Heart right ventricle (tissue), 16 donors: ENCODE measurements at regions not wholly inside any gene's neighbourhood (a gene's known extent, or its start where the extent isn't known, plus 50 kb on each side); places are given as distances from the start of the nearest gene placed in this dataset.

Experiments
- ATAC-seq, 8 donors: fragments of 200-7000 bp; cut with Tn5 transposase; one replicate each; pipeline ENCODE4 v1.9.1; 2020; ENCODE audit warnings: mild to moderate bottlenecking in 8 of 8, moderate library complexity in 8 of 8, moderate number of reproducible peaks in 1 of 8
- DNase-seq, 2 donors: peaks; one replicate each; pipeline ENCODE4 v3.0.0-alpha.2; 2020
- H3K27ac ChIP-seq, 10 donors: fragments of 200-600 bp; sonication (generic) in 2 of 10; one replicate each; pipeline versions ENCODE4 v1.5.0 to v1.8.0; 2020 to 2022; ENCODE audit warnings: mild to moderate bottlenecking in 3 of 10
- H3K27me3 ChIP-seq, 7 donors: fragments of 200-600 bp; one replicate each; pipeline ENCODE4 v1.8.0; 2021 to 2022; ENCODE audit warnings: mild to moderate bottlenecking in 2 of 7
- H3K36me3 ChIP-seq, 9 donors: fragments of 200-600 bp; sonication (generic) in 1 of 9; one replicate each; pipeline versions ENCODE4 v1.5.0 to v1.8.0; 2020 to 2022; ENCODE audit warnings: mild to moderate bottlenecking in 2 of 9
- H3K4me1 ChIP-seq, 9 donors: fragments of 200-600 bp; sonication (generic) in 1 of 9; one replicate each; pipeline versions ENCODE4 v1.5.0 to v1.8.0; 2020 to 2022; ENCODE audit warnings: mild to moderate bottlenecking in 4 of 9
- H3K4me3 ChIP-seq, 10 donors: fragments of 200-600 bp; sonication (generic) in 2 of 10; one replicate each; pipeline versions ENCODE4 v1.5.0 to v1.8.0; 2020 to 2022; ENCODE audit warnings: mild to moderate bottlenecking in 7 of 10, moderate library complexity in 2 of 10
- H3K9me3 ChIP-seq, 11 donors: fragments of 200-600 bp in 10 of 11; sonication (generic) in 2 of 11; one replicate each; pipeline versions ENCODE4 v1.5.0 to v1.8.0; 2013 to 2022; ENCODE audit warnings: mild to moderate bottlenecking in 2 of 11, control low read depth in 1 of 11, moderate library complexity in 1 of 11
- WGBS, 2 donors: extraction: QIAGEN DNeasy Blood & Tissue Kit; methylation state at CpG; one replicate each; pipeline ENCODE4 v1.1.7; 2013; ENCODE audit warnings: inconsistent platforms in 1 of 2; 5-methylcytosine and 5-hydroxymethylcytosine counted together
- intact Hi-C, 10 donors: fragments of 100-400 bp; cut with DNase I; formaldehyde crosslinking; loops; one replicate each; pipeline versions ENCODE4 v1.11.1 to v1.14.2; 2022
- TF ChIP-seq, protein P1 (sequence below), 9 donors: fragments of 200-600 bp; sonication (generic) in 2 of 9; IDR thresholded peaks; one replicate each; pipeline versions ENCODE4 v1.5.0 to v1.8.0; 2021 to 2022; ENCODE audit warnings: antibody characterized with exemption in 9 of 9, mild to moderate bottlenecking in 5 of 9, moderate library complexity in 1 of 9
- donor health status: Arrhythmogenic right ventricular cardiomyopathy.
- donor health status: ischemic (EF 13 %, LVEDD 7.1; RV severe dilation, severe dysfunction).
- donor health status: healthy with polysubstance abuse.
- donor health status: DM: no; HTN: yes; CAD: no.
- donor health status: DM: no; HTN: no; CAD: no.
- donor health status: ischemic (EF 25% LVEDD 6.9; RV normal size, moderate dysfunction).
- donor health status: ischemic (EF 25% LVEDD 5.7; RV mildly dilated, moderate dysfunction).
- donor health status: healthy.
- donor health status: DM: yes; HTN: yes; CAD: no.
- donor health status: Ischemic cardiomyopathy.
- donor health status: ischemic (EF 35%, LVEDD 5.7; RV mildly dilated, moderate dysfunction).
- donor health status: nonischemic (EF 11% LVEDD 7.7; RV severe dilation, severe dysfunction).
- donor health status: DM: yes; HTN: yes; CAD: no.
- donor health status: PGD.
- donor health status: ischemic (EF 29% LVEDD 5.4; RV normal size, mild dysfunction).
- donor health status: nonischemic (EF 23%, LVEDD 6.1; RV moderate dilation, normal function).

DNA sequence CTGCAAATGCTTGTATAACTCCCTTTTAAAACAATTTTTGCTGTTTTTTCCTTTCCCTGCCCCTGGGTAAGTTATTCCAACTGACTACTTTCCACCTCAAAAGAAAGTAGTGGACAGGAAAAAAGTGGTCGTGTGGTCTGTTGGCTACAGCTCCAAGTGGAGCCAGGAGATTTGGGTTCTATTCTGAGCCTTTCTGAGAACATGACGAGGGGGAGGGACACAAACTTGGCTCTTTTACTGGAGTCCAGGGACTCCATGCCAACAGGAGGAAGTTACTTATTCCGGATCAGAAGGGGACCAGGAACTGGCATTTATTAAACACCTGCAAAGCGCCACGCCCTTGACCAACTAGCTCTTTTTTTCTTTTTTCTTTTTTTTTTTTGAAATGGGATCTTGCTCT lies 79.0 kb upstream of the CAPZB start:
- Histone ChIP-seq H3K4me1 (peaks cover 0 to 31% (median 20%) of the 10 kb centered on the region in 9 donors), H3K9me3 (no peaks in the 10 kb centered on the region), H3K27ac (peak overlapping the region; percentile 40 to 87 (median 76)), H3K27me3 (no peaks in the 10 kb centered on the region), H3K4me3 (peak overlapping the region in 4 of 10 donors; percentile 40 to 48 (median 44)), H3K36me3 (no peaks in the 10 kb centered on the region)
- peak in 1 of 2 donors; percentile 43 for DNase-seq
- peak in 6 of 8 donors; percentile 21 to 73 (median 42) for ATAC-seq
- intact Hi-C loops, result loop anchor here in 1 of 10 donors (10.0 kb wide), 1 partner anchor 50 kb away; no protein-coding TSS in a partner anchor
- TF ChIP-seq, protein P1, sequence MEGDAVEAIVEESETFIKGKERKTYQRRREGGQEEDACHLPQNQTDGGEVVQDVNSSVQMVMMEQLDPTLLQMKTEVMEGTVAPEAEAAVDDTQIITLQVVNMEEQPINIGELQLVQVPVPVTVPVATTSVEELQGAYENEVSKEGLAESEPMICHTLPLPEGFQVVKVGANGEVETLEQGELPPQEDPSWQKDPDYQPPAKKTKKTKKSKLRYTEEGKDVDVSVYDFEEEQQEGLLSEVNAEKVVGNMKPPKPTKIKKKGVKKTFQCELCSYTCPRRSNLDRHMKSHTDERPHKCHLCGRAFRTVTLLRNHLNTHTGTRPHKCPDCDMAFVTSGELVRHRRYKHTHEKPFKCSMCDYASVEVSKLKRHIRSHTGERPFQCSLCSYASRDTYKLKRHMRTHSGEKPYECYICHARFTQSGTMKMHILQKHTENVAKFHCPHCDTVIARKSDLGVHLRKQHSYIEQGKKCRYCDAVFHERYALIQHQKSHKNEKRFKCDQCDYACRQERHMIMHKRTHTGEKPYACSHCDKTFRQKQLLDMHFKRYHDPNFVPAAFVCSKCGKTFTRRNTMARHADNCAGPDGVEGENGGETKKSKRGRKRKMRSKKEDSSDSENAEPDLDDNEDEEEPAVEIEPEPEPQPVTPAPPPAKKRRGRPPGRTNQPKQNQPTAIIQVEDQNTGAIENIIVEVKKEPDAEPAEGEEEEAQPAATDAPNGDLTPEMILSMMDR (IDR thresholded peaks at IDR 0.05), result no peak
- WGBS, 2 donors, result 50 to 63% methylated on average over 5 of the region's 5 CpGs

GRCh38 chr1:19563324-19564097 lies 78.2 kb upstream of the CAPZB start:
- DNase-seq (peak; percentile 66 to 85), ATAC-seq (peak; percentile 82 to 93 (median 88))
- Histone ChIP-seq H3K27me3 (no peaks in the 10 kb centered on the region), H3K27ac (peak overlapping the region; percentile 40 to 87 (median 76)), H3K4me1 (peaks cover 0 to 31% (median 21%) of the 10 kb centered on the region in 9 donors), H3K9me3 (no peaks in the 10 kb centered on the region), H3K4me3 (peak overlapping the region in 9 of 10 donors; percentile 8 to 48 (median 32)), H3K36me3 (no peaks in the 10 kb centered on the region)
- intact Hi-C loops, result loop anchor here in 2 of 10 donors (1.0 to 10.0 kb wide), 2 partner anchors 49 to 58 kb away; no protein-coding TSS in a partner anchor
- TF ChIP-seq, protein P1 (IDR thresholded peaks at IDR 0.05), result no peak
- WGBS, 2 donors, result 19 to 37% methylated on average over 15 of the region's 15 CpGs

DNA sequence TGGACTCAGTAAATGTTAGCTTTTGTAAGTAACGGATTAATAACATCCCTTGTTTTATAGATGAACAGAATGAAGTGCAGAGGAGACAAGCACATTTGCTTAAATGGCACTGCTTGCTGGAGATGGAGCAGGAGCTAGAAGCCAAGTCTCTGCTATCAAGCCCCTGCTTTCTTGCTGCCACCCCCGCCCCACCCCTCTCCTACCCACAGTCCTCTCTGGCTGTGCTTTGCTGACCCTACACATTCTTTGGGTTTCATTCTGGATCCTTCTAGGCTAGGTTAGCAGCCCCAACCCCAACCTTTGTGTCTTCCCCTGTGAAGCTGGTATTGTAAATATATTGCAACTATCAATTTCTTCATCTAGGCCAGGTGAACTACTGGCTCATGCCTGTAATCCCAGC lies 77.5 kb upstream of the CAPZB start:
- WGBS, 2 donors, result 92% methylated on average over 2 of the region's 2 CpGs
- intact Hi-C loops, result loop anchor here in 2 of 10 donors (1.0 to 10.0 kb wide), 2 partner anchors 48 to 58 kb away; no protein-coding TSS in a partner anchor
- ATAC-seq (no peak), DNase-seq (no peak)
- no peaks in the 10 kb centered on the region for H3K9me3 ChIP-seq
- TF ChIP-seq, protein P1 (IDR thresholded peaks at IDR 0.05), result no peak
- H3K27me3 ChIP-seq, result no peaks in the 10 kb centered on the region
- H3K4me1 ChIP-seq, result peaks cover 0 to 31% (median 24%) of the 10 kb centered on the region in 9 donors
- H3K36me3 ChIP-seq, result no peaks in the 10 kb centered on the region
- peak overlapping the region in 3 of 10 donors; percentile 40 to 48 (median 41) for H3K4me3 ChIP-seq
- peak overlapping the region in 9 of 10 donors; percentile 40 to 87 (median 79) for H3K27ac ChIP-seq

DNA sequence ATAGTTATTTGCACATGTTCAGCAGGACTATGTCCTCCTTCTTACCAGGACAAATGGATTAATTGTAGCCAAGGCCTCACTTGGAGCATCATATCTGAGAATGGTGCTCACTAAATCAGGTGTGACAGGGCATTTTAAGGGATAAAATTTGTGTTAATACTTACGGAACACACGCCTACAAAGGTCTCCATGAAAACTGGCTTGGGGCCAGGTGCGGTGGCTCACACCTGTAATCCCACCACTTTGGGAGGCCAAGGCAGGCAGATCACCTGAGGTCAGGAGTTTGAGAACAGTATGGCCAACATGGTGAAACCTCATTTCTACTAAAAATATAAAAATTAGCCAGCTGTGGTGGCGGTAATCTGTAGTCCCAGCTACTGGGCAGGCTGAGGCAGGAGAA lies 75.1 kb upstream of the CAPZB start:
- no peaks in the 10 kb centered on the region for H3K9me3 ChIP-seq
- intact Hi-C loops, result loop anchor here in 1 of 10 donors (10.0 kb wide), 1 partner anchor 46 kb away; no protein-coding TSS in a partner anchor
- no peak overlapping the region for H3K4me3 ChIP-seq
- TF ChIP-seq, protein P1 (IDR thresholded peaks at IDR 0.05), result no peak
- WGBS, 2 donors, result 93 to 96% methylated on average over 4 of the region's 4 CpGs
- ATAC-seq (no peak), DNase-seq (no peak)
- no peaks in the 10 kb centered on the region for H3K27me3 ChIP-seq
- no peaks in the 10 kb centered on the region for H3K36me3 ChIP-seq
- no peak overlapping the region for H3K27ac ChIP-seq
- peaks cover 0 to 31% (median 24%) of the 10 kb centered on the region in 9 donors for H3K4me1 ChIP-seq
